ENCODE measurements at regions not wholly inside any gene's neighbourhood (a gene's known extent, or its start where the extent isn't known, plus 50 kb on each side); places are given as distances from the start of the nearest gene placed in this dataset.

GRCh38 chr1:164417016-164417704 lies 141.8 kb upstream of the PBX1 start:
- Histone ChIP-seq H3K4me1 (ENCODE audit: control insufficient read depth in 1 of 2, insufficient read depth in 2 of 2, low read length in 2 of 2) (no peaks in the 10 kb centered on the region), H3K27ac (ENCODE audit: low read depth in 1 of 2, low read length in 2 of 2) (no peak overlapping the region), H3K4me3 (ENCODE audit: low read length in 2 of 2) (no peak overlapping the region), H3K36me3 (ENCODE audit: control insufficient read depth in 1 of 2, insufficient read depth in 2 of 2, low read length in 1 of 2) (no peaks in the 10 kb centered on the region), H3K9me3 (ENCODE audit: control insufficient read depth, low read length) (no peaks in the 10 kb centered on the region), H3K27me3 (ENCODE audit: control insufficient read depth in 1 of 2, insufficient read depth in 2 of 2, low read length in 1 of 2) (no peaks in the 10 kb centered on the region)
- intact Hi-C loops (cut with DNase I): no loop called here
- ATAC-seq (ENCODE audit: low FRiP score) (no peak), DNase-seq (no peak)
- WGBS, 2 donors: 49 to 55% methylated on average over 2 of the region's 2 CpGs

GRCh38 chr1:164423136-164423535 lies 135.8 kb upstream of the PBX1 start:
- no peak for DNase-seq
- Histone ChIP-seq H3K27ac (ENCODE audit: low read depth in 1 of 2, low read length in 2 of 2) (no peak overlapping the region), H3K36me3 (ENCODE audit: control insufficient read depth in 1 of 2, insufficient read depth in 2 of 2, low read length in 1 of 2) (no peaks in the 10 kb centered on the region), H3K4me3 (ENCODE audit: low read length in 2 of 2) (no peak overlapping the region), H3K4me1 (ENCODE audit: control insufficient read depth in 1 of 2, insufficient read depth in 2 of 2, low read length in 2 of 2) (no peaks in the 10 kb centered on the region), H3K27me3 (ENCODE audit: control insufficient read depth in 1 of 2, insufficient read depth in 2 of 2, low read length in 1 of 2) (no peaks in the 10 kb centered on the region), H3K9me3 (ENCODE audit: control insufficient read depth, low read length) (no peaks in the 10 kb centered on the region)
- ATAC-seq (ENCODE audit: low FRiP score): no peak
- WGBS, 2 donors: 71 to 74% methylated on average over 1 of the region's 1 CpG
- intact Hi-C loops (cut with DNase I): no loop called here

- H3K27ac ChIP-seq (ENCODE audit: low read depth in 1 of 2, low read length in 2 of 2): no peak overlapping the region
- no peaks in the 10 kb centered on the region for H3K36me3 ChIP-seq (ENCODE audit: control insufficient read depth in 1 of 2, insufficient read depth in 2 of 2, low read length in 1 of 2)
- DNase-seq (no peak), ATAC-seq (ENCODE audit: low FRiP score) (no peak)
- no peaks in the 10 kb centered on the region for H3K27me3 ChIP-seq (ENCODE audit: control insufficient read depth in 1 of 2, insufficient read depth in 2 of 2, low read length in 1 of 2)
- H3K4me1 ChIP-seq (ENCODE audit: control insufficient read depth in 1 of 2, insufficient read depth in 2 of 2, low read length in 2 of 2): peaks cover 0 to 2% of the 10 kb centered on the region in 2 donors
- intact Hi-C loops (cut with DNase I): loop anchor here in 1 of 2 donors (10.0 kb wide), 1 partner anchor 122 kb away; the partner anchor contains the start of gene PBX1
- 86 to 88% methylated on average over 3 of the region's 3 CpGs for WGBS, 2 donors
- no peak overlapping the region for H3K4me3 ChIP-seq (ENCODE audit: low read length in 2 of 2)
- no peaks in the 10 kb centered on the region for H3K9me3 ChIP-seq (ENCODE audit: control insufficient read depth, low read length)
Measured at GRCh38 chr1:164433141-164433817, 125.7 kb upstream of the PBX1 start.

GRCh38 chr1:164433818-164434170 lies 125.2 kb upstream of the PBX1 start:
- Histone ChIP-seq H3K36me3 (ENCODE audit: control insufficient read depth in 1 of 2, insufficient read depth in 2 of 2, low read length in 1 of 2) (no peaks in the 10 kb centered on the region), H3K9me3 (ENCODE audit: control insufficient read depth, low read length) (no peaks in the 10 kb centered on the region), H3K27me3 (ENCODE audit: control insufficient read depth in 1 of 2, insufficient read depth in 2 of 2, low read length in 1 of 2) (no peaks in the 10 kb centered on the region), H3K4me1 (ENCODE audit: control insufficient read depth in 1 of 2, insufficient read depth in 2 of 2, low read length in 2 of 2) (peaks cover 0 to 2% of the 10 kb centered on the region in 2 donors), H3K27ac (ENCODE audit: low read depth in 1 of 2, low read length in 2 of 2) (no peak overlapping the region), H3K4me3 (ENCODE audit: low read length in 2 of 2) (no peak overlapping the region)
- ATAC-seq (ENCODE audit: low FRiP score) (no peak), DNase-seq (no peak)
- WGBS, 2 donors: 74% methylated on average over 1 of the region's 1 CpG
- intact Hi-C loops (cut with DNase I): loop anchor here in 1 of 2 donors (10.0 kb wide), 1 partner anchor 121 kb away; the partner anchor contains the start of gene PBX1

- Histone ChIP-seq H3K9me3 (ENCODE audit: control insufficient read depth, low read length) (no peaks in the 10 kb centered on the region), H3K36me3 (ENCODE audit: control insufficient read depth in 1 of 2, insufficient read depth in 2 of 2, low read length in 1 of 2) (no peaks in the 10 kb centered on the region), H3K4me3 (ENCODE audit: low read length in 2 of 2) (no peak overlapping the region), H3K27ac (ENCODE audit: low read depth in 1 of 2, low read length in 2 of 2) (no peak overlapping the region), H3K27me3 (ENCODE audit: control insufficient read depth in 1 of 2, insufficient read depth in 2 of 2, low read length in 1 of 2) (no peaks in the 10 kb centered on the region), H3K4me1 (ENCODE audit: control insufficient read depth in 1 of 2, insufficient read depth in 2 of 2, low read length in 2 of 2) (peaks cover 0 to 5% of the 10 kb centered on the region in 2 donors)
- WGBS, 2 donors: 30 to 32% methylated on average over 1 of the region's 1 CpG
- intact Hi-C loops (cut with DNase I): loop anchor here (10.0 kb wide), 3 partner anchors 175 to 345 kb away; no protein-coding TSS in a partner anchor
- DNase-seq: no peak
- ATAC-seq (ENCODE audit: low FRiP score): peak; percentile 62
Measured at GRCh38 chr1:164440232-164440631, 118.8 kb upstream of the PBX1 start.

- DNase-seq (no peak), ATAC-seq (ENCODE audit: low FRiP score) (no peak)
- Histone ChIP-seq H3K27me3 (ENCODE audit: control insufficient read depth in 1 of 2, insufficient read depth in 2 of 2, low read length in 1 of 2) (no peaks in the 10 kb centered on the region), H3K36me3 (ENCODE audit: control insufficient read depth in 1 of 2, insufficient read depth in 2 of 2, low read length in 1 of 2) (no peaks in the 10 kb centered on the region), H3K27ac (ENCODE audit: low read depth in 1 of 2, low read length in 2 of 2) (no peak overlapping the region), H3K4me1 (ENCODE audit: control insufficient read depth in 1 of 2, insufficient read depth in 2 of 2, low read length in 2 of 2) (peaks cover 0 to 5% of the 10 kb centered on the region in 2 donors), H3K9me3 (ENCODE audit: control insufficient read depth, low read length) (no peaks in the 10 kb centered on the region), H3K4me3 (ENCODE audit: low read length in 2 of 2) (no peak overlapping the region)
- WGBS, 2 donors: 96 to 97% methylated on average over 1 of the region's 1 CpG
- intact Hi-C loops (cut with DNase I): loop anchor here (10.0 kb wide), 3 partner anchors 172 to 342 kb away; no protein-coding TSS in a partner anchor
Measured at GRCh38 chr1:164443166-164443565, 115.8 kb upstream of the PBX1 start.

- intact Hi-C loops (cut with DNase I): loop anchor here (10.0 kb wide), 3 partner anchors 171 to 341 kb away; no protein-coding TSS in a partner anchor
Measured at GRCh38 chr1:164443836-164444235, 115.1 kb upstream of the PBX1 start.

GRCh38 chr1:164446020-164446419 lies 113.0 kb upstream of the PBX1 start:
- intact Hi-C loops (cut with DNase I): loop anchor here (10.0 kb wide), 3 partner anchors 169 to 339 kb away; no protein-coding TSS in a partner anchor
- H3K27me3 ChIP-seq (ENCODE audit: control insufficient read depth in 1 of 2, insufficient read depth in 2 of 2, low read length in 1 of 2): no peaks in the 10 kb centered on the region
- H3K27ac ChIP-seq (ENCODE audit: low read depth in 1 of 2, low read length in 2 of 2): no peak overlapping the region
- H3K9me3 ChIP-seq (ENCODE audit: control insufficient read depth, low read length): no peaks in the 10 kb centered on the region
- H3K4me1 ChIP-seq (ENCODE audit: control insufficient read depth in 1 of 2, insufficient read depth in 2 of 2, low read length in 2 of 2): peaks cover 0 to under 1% of the 10 kb centered on the region in 2 donors
- DNase-seq (no peak), ATAC-seq (ENCODE audit: low FRiP score) (no peak)
- 92 to 95% methylated on average over 6 of the region's 6 CpGs for WGBS, 2 donors
- H3K36me3 ChIP-seq (ENCODE audit: control insufficient read depth in 1 of 2, insufficient read depth in 2 of 2, low read length in 1 of 2): no peaks in the 10 kb centered on the region
- no peak overlapping the region for H3K4me3 ChIP-seq (ENCODE audit: low read length in 2 of 2)

More at GRCh38 chr1:164443836-164444235, 115.1 kb upstream of the PBX1 start:
- peaks cover 0 to 5% of the 10 kb centered on the region in 2 donors for H3K4me1 ChIP-seq (ENCODE audit: control insufficient read depth in 1 of 2, insufficient read depth in 2 of 2, low read length in 2 of 2)
- H3K9me3 ChIP-seq (ENCODE audit: control insufficient read depth, low read length): no peaks in the 10 kb centered on the region
- 61 to 81% methylated on average over 1 of the region's 1 CpG for WGBS, 2 donors
- H3K27ac ChIP-seq (ENCODE audit: low read depth in 1 of 2, low read length in 2 of 2): no peak overlapping the region
- ATAC-seq (ENCODE audit: low FRiP score) (no peak), DNase-seq (no peak)
- no peak overlapping the region for H3K4me3 ChIP-seq (ENCODE audit: low read length in 2 of 2)
- H3K36me3 ChIP-seq (ENCODE audit: control insufficient read depth in 1 of 2, insufficient read depth in 2 of 2, low read length in 1 of 2): no peaks in the 10 kb centered on the region
- no peaks in the 10 kb centered on the region for H3K27me3 ChIP-seq (ENCODE audit: control insufficient read depth in 1 of 2, insufficient read depth in 2 of 2, low read length in 1 of 2)
